ENCODE measurements at regions not wholly inside any gene's neighbourhood (a gene's known extent, or its start where the extent isn't known, plus 50 kb on each side); places are given as distances from the start of the nearest gene placed in this dataset.

DNA sequence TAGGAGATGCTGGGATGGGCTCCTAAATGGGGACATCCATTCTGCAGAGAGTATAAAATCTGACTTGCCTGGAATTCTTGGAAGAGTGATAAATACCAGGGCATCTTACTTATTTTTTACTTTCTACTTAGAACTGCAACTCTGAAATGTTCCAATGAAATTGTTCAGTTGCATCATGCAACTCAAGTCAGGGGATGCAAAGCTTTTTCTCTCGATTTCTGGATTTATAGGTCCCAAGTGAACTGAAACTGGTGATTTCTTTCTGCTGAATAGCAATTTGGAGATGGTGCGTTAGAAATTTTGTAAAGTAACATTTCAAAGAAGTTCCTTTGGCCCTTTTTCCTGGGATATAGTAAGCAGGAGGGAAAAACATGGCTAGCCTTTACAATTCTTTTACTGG is 238.4 kb upstream of the CD180 start:
- H3K27me3 ChIP-seq (ENCODE audit: control insufficient read depth in 4 of 4, insufficient read depth in 4 of 4, low read length in 3 of 4), result no peaks in the 10 kb centered on the region
- no peak for TF ChIP-seq RXRA (IDR thresholded peaks at IDR 0.05)
- no peak for TF ChIP-seq REST (IDR thresholded peaks at IDR 0.05)
- TF ChIP-seq FOXA2 (IDR thresholded peaks at IDR 0.05), result no peak
- no peak for TF ChIP-seq FOXA1 (IDR thresholded peaks at IDR 0.05)
- no peak for TF ChIP-seq NR2F2 (IDR thresholded peaks at IDR 0.05)
- no peak for TF ChIP-seq HNF4G (IDR thresholded peaks at IDR 0.05)
- no peak for TF ChIP-seq RAD21 (IDR thresholded peaks at IDR 0.05)
- no peak for TF ChIP-seq JUND (IDR thresholded peaks at IDR 0.05)
- no peak for TF ChIP-seq SP1 (IDR thresholded peaks at IDR 0.05)
- no peak for TF ChIP-seq GABPA (IDR thresholded peaks at IDR 0.05 in 1 of 2, conservative IDR thresholded peaks at IDR 0.05 in 1 of 2)
- TF ChIP-seq, protein P1, sequence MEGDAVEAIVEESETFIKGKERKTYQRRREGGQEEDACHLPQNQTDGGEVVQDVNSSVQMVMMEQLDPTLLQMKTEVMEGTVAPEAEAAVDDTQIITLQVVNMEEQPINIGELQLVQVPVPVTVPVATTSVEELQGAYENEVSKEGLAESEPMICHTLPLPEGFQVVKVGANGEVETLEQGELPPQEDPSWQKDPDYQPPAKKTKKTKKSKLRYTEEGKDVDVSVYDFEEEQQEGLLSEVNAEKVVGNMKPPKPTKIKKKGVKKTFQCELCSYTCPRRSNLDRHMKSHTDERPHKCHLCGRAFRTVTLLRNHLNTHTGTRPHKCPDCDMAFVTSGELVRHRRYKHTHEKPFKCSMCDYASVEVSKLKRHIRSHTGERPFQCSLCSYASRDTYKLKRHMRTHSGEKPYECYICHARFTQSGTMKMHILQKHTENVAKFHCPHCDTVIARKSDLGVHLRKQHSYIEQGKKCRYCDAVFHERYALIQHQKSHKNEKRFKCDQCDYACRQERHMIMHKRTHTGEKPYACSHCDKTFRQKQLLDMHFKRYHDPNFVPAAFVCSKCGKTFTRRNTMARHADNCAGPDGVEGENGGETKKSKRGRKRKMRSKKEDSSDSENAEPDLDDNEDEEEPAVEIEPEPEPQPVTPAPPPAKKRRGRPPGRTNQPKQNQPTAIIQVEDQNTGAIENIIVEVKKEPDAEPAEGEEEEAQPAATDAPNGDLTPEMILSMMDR (IDR thresholded peaks at IDR 0.05; ENCODE audit: low read depth, low read length, missing input control), result no peak
- TF ChIP-seq ATF3 (IDR thresholded peaks at IDR 0.05), result no peak
- TF ChIP-seq TAF1 (conservative IDR thresholded peaks at IDR 0.05), result no peak
- no peak for TF ChIP-seq ZBTB33 (IDR thresholded peaks at IDR 0.05)
- TF ChIP-seq, protein P2, sequence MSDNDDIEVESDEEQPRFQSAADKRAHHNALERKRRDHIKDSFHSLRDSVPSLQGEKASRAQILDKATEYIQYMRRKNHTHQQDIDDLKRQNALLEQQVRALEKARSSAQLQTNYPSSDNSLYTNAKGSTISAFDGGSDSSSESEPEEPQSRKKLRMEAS (IDR thresholded peaks at IDR 0.05), result no peak
- no peak for TF ChIP-seq EGR1 (IDR thresholded peaks at IDR 0.05; ENCODE audit: low read depth in 2 of 2)
- TF ChIP-seq YY1 (IDR thresholded peaks at IDR 0.05), result no peak
- no peak for TF ChIP-seq HNF4A (conservative IDR thresholded peaks at IDR 0.05)
- no peak overlapping the region for H3K9ac ChIP-seq (ENCODE audit: low read depth in 1 of 2, low read length in 2 of 2)
- H3K36me3 ChIP-seq (ENCODE audit: control insufficient read depth in 4 of 4, insufficient read depth in 3 of 4, low read depth in 1 of 4, low read length in 3 of 4), result no peaks in the 10 kb centered on the region
- WGBS, result 93% methylated on average over 2 of the region's 2 CpGs
- no peak overlapping the region for H3K4me3 ChIP-seq (ENCODE audit: low read depth in 1 of 3, low read length in 3 of 3)
- no peak for DNase-seq (ENCODE audit: low spot score)
- no peaks in the 10 kb centered on the region for H3K9me3 ChIP-seq (ENCODE audit: control insufficient read depth in 4 of 4, low read length in 3 of 4)
- H3K27ac ChIP-seq (ENCODE audit: low read depth in 1 of 2, low read length in 2 of 2), result no peak overlapping the region
- no peaks in the 10 kb centered on the region for H3K4me1 ChIP-seq (ENCODE audit: control insufficient read depth in 4 of 4, insufficient read depth in 4 of 4, low read length in 3 of 4)

All from liver (tissue), 8 donors.